ENCODE measurements at regions not wholly inside any gene's neighbourhood (a gene's known extent, or its start where the extent isn't known, plus 50 kb on each side); places are given as distances from the start of the nearest gene placed in this dataset.
A peak's percentile ranks its signal among the peaks of the same experiment; 100 is the strongest.

DNA sequence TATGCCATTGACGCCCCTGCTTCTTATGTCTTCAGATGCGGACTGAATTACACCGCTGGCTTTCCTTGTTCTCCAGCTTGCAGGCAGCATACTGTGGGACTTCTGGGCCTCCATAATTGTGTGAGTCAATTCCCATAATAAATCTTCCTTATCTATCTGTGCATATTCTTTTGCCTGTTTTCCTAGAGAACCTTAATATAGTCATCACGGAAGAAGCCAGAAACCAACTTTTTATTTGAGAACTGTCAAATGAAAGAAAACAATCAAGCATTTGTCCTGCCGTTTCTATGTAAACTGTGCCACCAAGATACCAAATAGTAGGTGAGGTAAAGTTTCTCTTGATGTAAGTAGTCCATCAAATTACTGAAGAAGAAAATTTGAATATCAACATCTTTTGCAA is 51.8 kb upstream of the B3GALNT1 start:
- TF ChIP-seq, protein P1, sequence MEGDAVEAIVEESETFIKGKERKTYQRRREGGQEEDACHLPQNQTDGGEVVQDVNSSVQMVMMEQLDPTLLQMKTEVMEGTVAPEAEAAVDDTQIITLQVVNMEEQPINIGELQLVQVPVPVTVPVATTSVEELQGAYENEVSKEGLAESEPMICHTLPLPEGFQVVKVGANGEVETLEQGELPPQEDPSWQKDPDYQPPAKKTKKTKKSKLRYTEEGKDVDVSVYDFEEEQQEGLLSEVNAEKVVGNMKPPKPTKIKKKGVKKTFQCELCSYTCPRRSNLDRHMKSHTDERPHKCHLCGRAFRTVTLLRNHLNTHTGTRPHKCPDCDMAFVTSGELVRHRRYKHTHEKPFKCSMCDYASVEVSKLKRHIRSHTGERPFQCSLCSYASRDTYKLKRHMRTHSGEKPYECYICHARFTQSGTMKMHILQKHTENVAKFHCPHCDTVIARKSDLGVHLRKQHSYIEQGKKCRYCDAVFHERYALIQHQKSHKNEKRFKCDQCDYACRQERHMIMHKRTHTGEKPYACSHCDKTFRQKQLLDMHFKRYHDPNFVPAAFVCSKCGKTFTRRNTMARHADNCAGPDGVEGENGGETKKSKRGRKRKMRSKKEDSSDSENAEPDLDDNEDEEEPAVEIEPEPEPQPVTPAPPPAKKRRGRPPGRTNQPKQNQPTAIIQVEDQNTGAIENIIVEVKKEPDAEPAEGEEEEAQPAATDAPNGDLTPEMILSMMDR (IDR thresholded peaks at IDR 0.05; ENCODE audit: insufficient read depth, low read depth, low read length), result no peak
- DNase-seq (ENCODE audit: low read depth), result peak; percentile 17
- no peak overlapping the region for H3K4me3 ChIP-seq (ENCODE audit: low read depth, low read length)

DNA sequence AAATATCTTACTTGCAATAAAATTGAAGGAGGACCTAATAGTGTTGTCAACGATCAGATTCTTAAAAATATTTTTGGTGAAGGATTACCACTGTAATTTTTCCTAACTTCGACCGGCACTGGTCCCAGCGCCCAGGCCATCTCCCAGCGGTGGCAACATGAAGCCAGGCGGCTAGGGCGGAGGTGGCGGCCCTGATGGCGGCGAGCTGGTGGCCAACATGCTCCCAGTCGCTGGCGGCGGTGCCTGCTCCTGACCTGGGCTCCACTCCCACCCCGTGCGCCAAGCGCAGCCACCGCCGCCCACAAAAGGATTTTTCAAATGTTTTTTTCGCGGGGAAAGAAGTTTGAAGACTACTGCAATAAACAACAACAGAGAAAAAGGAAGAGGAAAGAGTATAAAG is 56.5 kb upstream of the B3GALNT1 start:
- H3K4me3 ChIP-seq (ENCODE audit: low read depth, low read length), result no peak overlapping the region
- no peak for DNase-seq (ENCODE audit: low read depth)
- TF ChIP-seq, protein P1 (IDR thresholded peaks at IDR 0.05; ENCODE audit: insufficient read depth, low read depth, low read length), result no peak

DNA sequence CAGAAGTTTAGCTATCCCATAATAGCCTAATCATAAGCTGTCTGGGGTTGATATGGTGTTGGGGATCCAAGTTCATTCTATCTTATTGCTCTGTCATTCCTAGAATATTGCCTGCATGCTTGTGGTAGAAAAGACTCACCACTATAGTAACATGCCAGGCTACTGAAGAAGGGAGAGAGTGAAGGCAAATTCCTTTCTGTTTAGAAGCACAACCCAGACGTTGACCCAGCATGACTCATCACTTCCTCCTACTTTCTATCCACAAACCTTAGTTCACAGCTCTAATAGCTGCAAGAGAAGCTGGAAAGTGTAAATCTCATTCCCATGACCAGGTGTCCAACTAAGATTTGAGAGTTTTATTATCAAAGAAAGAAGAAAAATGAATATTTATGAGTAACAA is 57.8 kb upstream of the NMD3 start:
- DNase-seq (ENCODE audit: low read depth), result peak; percentile 84

DNA sequence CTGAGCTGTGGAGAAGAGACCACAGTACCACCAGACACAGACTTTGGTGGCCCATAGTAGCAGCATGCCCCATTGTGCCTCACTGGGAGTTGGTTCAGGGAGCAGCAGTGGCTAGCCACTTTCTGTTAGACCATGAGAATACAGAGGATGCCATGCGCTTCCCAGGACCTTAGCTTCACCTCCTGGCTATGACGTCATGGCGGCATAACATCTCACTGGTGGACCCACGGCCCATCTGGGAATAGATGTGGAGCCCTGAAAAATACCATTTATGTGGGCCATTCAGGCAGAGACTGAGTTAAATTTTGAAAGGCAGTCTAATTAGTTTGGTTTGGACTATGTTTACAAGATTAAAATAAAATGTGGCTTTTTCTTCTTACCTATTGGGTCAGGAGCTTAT is 55.1 kb upstream of the NMD3 start:
- no peak for DNase-seq (ENCODE audit: low read depth)
- TF ChIP-seq, protein P1 (IDR thresholded peaks at IDR 0.05; ENCODE audit: insufficient read depth, low read depth, low read length), result no peak
- H3K4me3 ChIP-seq (ENCODE audit: low read depth, low read length), result no peak overlapping the region

More for the DNA sequence above, 57.8 kb upstream of the NMD3 start:
- H3K4me3 ChIP-seq (ENCODE audit: low read depth, low read length), result no peak overlapping the region
- TF ChIP-seq, protein P1 (IDR thresholded peaks at IDR 0.05; ENCODE audit: insufficient read depth, low read depth, low read length), result no peak

DNA sequence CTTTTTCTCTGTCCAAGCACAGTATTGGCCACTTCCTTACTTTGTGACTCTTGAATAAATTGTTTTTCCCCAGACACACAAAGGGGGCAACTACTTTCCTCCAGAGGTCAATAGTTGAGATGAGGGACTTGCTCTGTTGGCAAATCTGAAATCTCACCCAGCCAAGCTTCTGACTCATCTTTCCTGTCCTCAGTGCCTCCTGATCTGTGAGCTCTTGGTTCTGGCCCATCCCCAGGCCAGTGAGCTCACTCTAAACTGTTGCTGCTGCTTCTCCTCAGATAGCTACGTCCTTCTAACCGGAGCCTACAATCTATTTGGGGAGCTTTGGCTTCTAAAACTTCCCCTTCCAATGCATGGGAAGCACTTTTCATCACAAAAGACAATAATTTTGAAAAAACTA is 50.0 kb upstream of the NMD3 start:
- peak; percentile 84 for DNase-seq (ENCODE audit: low read depth)
- TF ChIP-seq, protein P1 (IDR thresholded peaks at IDR 0.05; ENCODE audit: insufficient read depth, low read depth, low read length), result no peak
- no peak overlapping the region for H3K4me3 ChIP-seq (ENCODE audit: low read depth, low read length)

Data from fibroblast of villous mesenchyme (primary cell).